ENCODE measurements at regions not wholly inside any gene's neighbourhood (a gene's known extent, or its start where the extent isn't known, plus 50 kb on each side); places are given as distances from the start of the nearest gene placed in this dataset.

DNA sequence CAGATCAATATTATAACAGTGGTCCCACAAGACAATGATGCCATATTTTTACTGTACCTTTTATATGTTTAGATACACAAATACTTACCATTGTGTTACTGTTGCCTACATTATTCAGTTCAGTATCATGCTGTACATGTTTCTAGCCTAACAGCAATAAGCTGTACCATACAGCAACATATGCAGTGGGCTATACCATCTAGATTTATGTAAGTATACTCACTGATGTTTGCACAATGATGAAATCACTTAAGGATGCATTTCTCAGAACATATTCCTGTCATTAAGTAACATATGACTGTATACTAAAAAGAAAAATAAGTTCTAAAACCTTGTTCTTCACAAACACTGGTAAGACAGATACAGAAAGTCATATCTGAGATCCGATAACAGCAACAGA lies 468.6 kb upstream of the SEMA3A start:
- TF ChIP-seq CTCF (IDR thresholded peaks at IDR 0.05), result no peak
- no peak for TF ChIP-seq EP300 (IDR thresholded peaks at IDR 0.05)
- TF ChIP-seq POLR2A (IDR thresholded peaks at IDR 0.05), result no peak
- no peak for TF ChIP-seq POLR2AphosphoS5 (IDR thresholded peaks at IDR 0.05)
